PC-3 (cell line): ENCODE measurements at regions not wholly inside any gene's neighbourhood (a gene's known extent, or its start where the extent isn't known, plus 50 kb on each side); places are given as distances from the start of the nearest gene placed in this dataset.

ENCODE experiments used
- ATAC-seq: fragments of 200-7000 bp; cut with Tn5 transposase; 2 replicates; pipeline ENCODE4 v1.9.1; 2020; ENCODE audit warnings: mild to moderate bottlenecking, moderate library complexity
- BruUV-seq: library from RNA; stranded (reverse); fragments of 400-500 nt; replicated peaks from 2 replicates; lab custom pipeline; 2021; lab: Mats Ljungman, UMichigan
- CTCF ChIA-PET: fragments of 300-600 bp; sonication (Branson Sonifier 250); formaldehyde crosslinking; loops from one replicate; lab custom pipeline; 2022; ENCODE audit warnings: antibody characterized with exemption; lab: Charles Lee
- POLR2A ChIA-PET: fragments of 300-600 bp; sonication (Branson Sonifier 250); formaldehyde crosslinking; loops from one replicate; lab custom pipeline; 2022; ENCODE audit warnings: antibody characterized with exemption; ENCODE audit not compliant: unreplicated experiment; lab: Charles Lee
- DNase-seq: peaks from one replicate; pipeline ENCODE4 v3.0.0-alpha.2; 2015
- H2AFZ ChIP-seq: fragments of 300-600 bp; sonication (generic); 2 replicates; pipeline ENCODE4 v1.6.0; 2016; ENCODE audit warnings: antibody characterized with exemption, low read length
- H3F3A ChIP-seq: fragments of 300-600 bp; sonication (generic); one replicate; pipeline ENCODE4 v1.6.0; 2017; ENCODE audit warnings: antibody characterized with exemption, low read length, control low read depth, mild to moderate bottlenecking; ENCODE audit not compliant: unreplicated experiment
- H3K27ac ChIP-seq: fragments of 300-600 bp; sonication (generic); 2 replicates; pipeline ENCODE4 v1.5.1; 2016; ENCODE audit warnings: mild to moderate bottlenecking, low read length
- H3K27me3 ChIP-seq: fragments of 300-600 bp; sonication (generic); 2 replicates; pipeline ENCODE4 v1.6.1; 2016; ENCODE audit warnings: low read length, mixed read lengths
- H3K36me3 ChIP-seq: fragments of 300-600 bp; sonication (generic); 2 replicates; pipeline ENCODE4 v1.6.1; 2016; ENCODE audit warnings: low read depth, mixed run types, low read length, mixed read lengths
- H3K4me1 ChIP-seq: fragments of 300-600 bp; sonication (generic); 2 replicates; pipeline ENCODE4 v1.5.1; 2016; ENCODE audit warnings: low read length; ENCODE audit not compliant: insufficient read depth
- H3K4me2 ChIP-seq: fragments of 300-600 bp; sonication (generic); 2 replicates; pipeline ENCODE4 v1.6.0; 2016; ENCODE audit warnings: low read length
- H3K4me3 ChIP-seq: fragments of 300-600 bp; sonication (generic); 2 replicates; pipeline ENCODE4 v1.5.1; 2016; ENCODE audit warnings: mild to moderate bottlenecking, low read length, mixed read lengths
- H3K79me2 ChIP-seq: fragments of 300-600 bp; sonication (generic); 2 replicates; pipeline ENCODE4 v1.6.1; 2017; ENCODE audit warnings: low read length, mixed read lengths
- H3K9ac ChIP-seq: fragments of 300-600 bp; sonication (generic); 2 replicates; pipeline ENCODE4 v1.6.0; 2016; ENCODE audit warnings: mild to moderate bottlenecking, low read length
- H3K9me2 ChIP-seq: fragments of 300-600 bp; sonication (generic); replicated peaks from 2 replicates; pipeline ENCODE4 v1.6.1; 2016; ENCODE audit warnings: mixed run types, low read length, mixed read lengths
- H3K9me3 ChIP-seq: fragments of 300-600 bp; sonication (generic); 2 replicates; pipeline ENCODE4 v1.6.1; 2016; ENCODE audit warnings: low read length, mixed read lengths
- H4K20me1 ChIP-seq: fragments of 300-600 bp; sonication (generic); 2 replicates; pipeline ENCODE4 v1.6.1; 2016; ENCODE audit warnings: low read length, mixed read lengths
- EZH2 ChIP-seq: fragments of 300-600 bp; sonication (generic); IDR thresholded peaks from one replicate; pipeline ENCODE4 v1.6.1; 2017; ENCODE audit warnings: antibody characterized with exemption, mild to moderate bottlenecking, low read length; ENCODE audit not compliant: unreplicated experiment
- EZH2phosphoT487 ChIP-seq: fragments of 300-600 bp; sonication (generic); IDR thresholded peaks from 2 replicates; pipeline ENCODE4 v1.6.1; 2018; ENCODE audit warnings: mild to moderate bottlenecking, antibody characterized with exemption, low read length, borderline replicate concordance
- intact Hi-C: fragments of 100-400 bp; cut with micrococcal nuclease; formaldehyde crosslinking; loops from 2 replicates; pipeline ENCODE4 v1.9.0; 2023
- TF ChIP-seq, protein P1 (sequence below): fragments of 300-600 bp; sonication (generic); conservative IDR thresholded peaks from 2 replicates; pipeline ENCODE4 v1.5.1; 2017; ENCODE audit warnings: antibody characterized with exemption, low read depth, mild to moderate bottlenecking, low read length

DNA sequence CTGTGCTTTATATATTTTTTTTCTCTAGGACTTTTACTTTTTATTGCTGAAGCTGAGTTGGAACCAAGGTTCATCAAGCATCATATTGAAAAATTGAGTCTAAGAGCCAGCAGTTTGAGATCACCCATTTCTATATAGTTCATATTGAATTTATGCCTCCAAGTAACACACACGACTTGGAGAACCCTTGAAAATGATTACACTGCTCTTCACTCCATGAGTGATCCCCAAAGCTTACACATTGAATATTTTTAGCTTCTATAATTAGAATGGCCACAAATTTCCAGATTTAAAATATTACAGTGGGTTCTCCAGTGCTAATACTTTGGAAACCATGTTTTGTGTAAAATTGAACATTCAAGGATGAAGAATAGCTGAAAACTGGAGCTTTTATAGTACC lies 144.4 kb upstream of the SLC4A4 start:
- POLR2A ChIA-PET: no interaction called here
- H3K4me2 ChIP-seq: no peak overlapping the region
- intact Hi-C loops: no loop called here

DNA sequence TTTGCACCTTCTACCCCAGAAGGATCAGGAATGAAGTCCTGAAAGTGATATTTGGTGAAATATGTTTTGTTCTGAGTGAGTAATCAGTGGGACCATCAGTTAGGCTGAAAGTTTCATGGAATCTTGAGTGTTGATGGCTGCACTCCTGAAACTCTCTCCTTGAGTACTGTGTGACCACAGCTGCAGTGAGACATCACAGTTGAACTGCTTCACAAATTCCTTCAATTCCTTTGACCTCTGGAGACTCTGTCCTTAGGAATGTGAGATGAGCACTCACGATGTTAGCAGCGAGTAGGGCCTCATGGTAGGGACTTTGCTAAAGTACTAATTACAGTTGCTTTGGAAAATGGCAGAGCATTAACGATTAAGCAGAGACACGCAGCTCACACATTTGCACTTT lies 142.9 kb upstream of the SLC4A4 start:
- H3K9ac ChIP-seq: no peak overlapping the region
- no peaks in the 10 kb centered on the region for H3K36me3 ChIP-seq
- no peak overlapping the region for H2AFZ ChIP-seq
- H4K20me1 ChIP-seq: no peaks in the 10 kb centered on the region
- H3K4me1 ChIP-seq: no peaks in the 10 kb centered on the region
- no TSS peak for BruUV-seq
- intact Hi-C loops: no loop called here
- ChIA-PET POLR2A (no interaction called here), CTCF (no interaction called here)
- no peaks in the 10 kb centered on the region for H3K9me3 ChIP-seq
- H3K79me2 ChIP-seq: no peaks in the 10 kb centered on the region
- H3K4me2 ChIP-seq: no peak overlapping the region
- TF ChIP-seq EZH2: no peak
- TF ChIP-seq, protein P1, sequence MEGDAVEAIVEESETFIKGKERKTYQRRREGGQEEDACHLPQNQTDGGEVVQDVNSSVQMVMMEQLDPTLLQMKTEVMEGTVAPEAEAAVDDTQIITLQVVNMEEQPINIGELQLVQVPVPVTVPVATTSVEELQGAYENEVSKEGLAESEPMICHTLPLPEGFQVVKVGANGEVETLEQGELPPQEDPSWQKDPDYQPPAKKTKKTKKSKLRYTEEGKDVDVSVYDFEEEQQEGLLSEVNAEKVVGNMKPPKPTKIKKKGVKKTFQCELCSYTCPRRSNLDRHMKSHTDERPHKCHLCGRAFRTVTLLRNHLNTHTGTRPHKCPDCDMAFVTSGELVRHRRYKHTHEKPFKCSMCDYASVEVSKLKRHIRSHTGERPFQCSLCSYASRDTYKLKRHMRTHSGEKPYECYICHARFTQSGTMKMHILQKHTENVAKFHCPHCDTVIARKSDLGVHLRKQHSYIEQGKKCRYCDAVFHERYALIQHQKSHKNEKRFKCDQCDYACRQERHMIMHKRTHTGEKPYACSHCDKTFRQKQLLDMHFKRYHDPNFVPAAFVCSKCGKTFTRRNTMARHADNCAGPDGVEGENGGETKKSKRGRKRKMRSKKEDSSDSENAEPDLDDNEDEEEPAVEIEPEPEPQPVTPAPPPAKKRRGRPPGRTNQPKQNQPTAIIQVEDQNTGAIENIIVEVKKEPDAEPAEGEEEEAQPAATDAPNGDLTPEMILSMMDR: no peak
- TF ChIP-seq EZH2phosphoT487: no peak
- no peaks in the 10 kb centered on the region for H3F3A ChIP-seq
- DNase-seq: no peak
- no peaks in the 10 kb centered on the region for H3K27me3 ChIP-seq
- no peak for ATAC-seq
- H3K4me3 ChIP-seq: no peak overlapping the region
- no peaks in the 10 kb centered on the region for H3K9me2 ChIP-seq
- no peak overlapping the region for H3K27ac ChIP-seq

More for the DNA sequence above, 144.4 kb upstream of the SLC4A4 start:
- H3K27ac ChIP-seq: no peak overlapping the region
- no peak for ATAC-seq
- no peak overlapping the region for H3K9ac ChIP-seq
- no peak for TF ChIP-seq EZH2phosphoT487
- no peak for TF ChIP-seq EZH2
- TF ChIP-seq, protein P1: no peak
- H3K4me1 ChIP-seq: peaks cover under 1% of the 10 kb centered on the region; the same call in 1 of the 2 replicates
- no peaks in the 10 kb centered on the region for H3F3A ChIP-seq
- no peaks in the 10 kb centered on the region for H3K27me3 ChIP-seq
- DNase-seq: no peak
- no peaks in the 10 kb centered on the region for H3K36me3 ChIP-seq
- H2AFZ ChIP-seq: no peak overlapping the region
- CTCF ChIA-PET: no interaction called here
- H4K20me1 ChIP-seq: no peaks in the 10 kb centered on the region
- no TSS peak for BruUV-seq
- no peak overlapping the region for H3K4me3 ChIP-seq
- H3K9me2 ChIP-seq: no peaks in the 10 kb centered on the region
- no peaks in the 10 kb centered on the region for H3K79me2 ChIP-seq
- H3K9me3 ChIP-seq: no peaks in the 10 kb centered on the region

DNA sequence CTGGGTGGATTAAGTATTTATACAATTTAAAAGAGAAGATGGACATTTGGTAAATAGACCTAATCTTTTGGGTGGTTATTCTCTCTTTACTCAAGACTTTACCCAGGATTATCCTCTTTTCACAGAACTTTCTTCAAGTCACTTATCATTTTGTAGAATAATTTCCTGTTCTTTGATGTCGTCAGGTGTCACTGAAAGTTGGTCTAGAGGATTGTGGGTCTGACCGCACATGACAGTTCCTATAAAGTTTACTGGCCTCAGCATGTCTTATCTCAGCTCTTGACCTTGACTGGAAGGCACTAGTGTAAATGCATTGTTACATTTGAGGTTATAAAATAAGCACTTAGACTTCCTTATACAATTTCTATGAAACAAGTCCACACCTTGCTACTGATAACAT lies 139.9 kb upstream of the SLC4A4 start:
- Histone ChIP-seq H2AFZ (no peak overlapping the region), H3K9me3 (no peaks in the 10 kb centered on the region), H3K4me3 (no peak overlapping the region), H3K27ac (no peak overlapping the region), H3K36me3 (no peaks in the 10 kb centered on the region), H3F3A (no peaks in the 10 kb centered on the region), H3K79me2 (no peaks in the 10 kb centered on the region), H3K4me2 (no peak overlapping the region), H3K9ac (no peak overlapping the region), H3K9me2 (no peaks in the 10 kb centered on the region), H4K20me1 (no peaks in the 10 kb centered on the region), H3K4me1 (no peaks in the 10 kb centered on the region), H3K27me3 (no peaks in the 10 kb centered on the region)
- ChIA-PET POLR2A (no interaction called here), CTCF (no interaction called here)
- ATAC-seq (no peak), DNase-seq (no peak)
- TF ChIP-seq EZH2: no peak
- TF ChIP-seq, protein P1: no peak
- TF ChIP-seq EZH2phosphoT487: no peak
- no TSS peak for BruUV-seq
- intact Hi-C loops: no loop called here
